D721Med (cell line): ENCODE measurements at regions not wholly inside any gene's neighbourhood (a gene's known extent, or its start where the extent isn't known, plus 50 kb on each side); places are given as distances from the start of the nearest gene placed in this dataset.

ENCODE experiments used
- DNase-seq: peaks from one replicate; pipeline ENCODE4 v3.0.0; 2011; ENCODE audit warnings: low spot score; ENCODE audit not compliant: insufficient read length
- FAIRE-seq: peaks from 2 replicates; lab custom pipeline; 2011; peaks lifted over from hg19 to GRCh38; lab: Jason Lieb, UNC
- TF ChIP-seq, protein P1 (sequence below): IDR thresholded peaks from 2 replicates; pipeline ENCODE4 v1.5.1; 2012; ENCODE audit warnings: mild to moderate bottlenecking, control low read depth; ENCODE audit not compliant: insufficient read depth; ENCODE audit errors: missing control alignments

DNA sequence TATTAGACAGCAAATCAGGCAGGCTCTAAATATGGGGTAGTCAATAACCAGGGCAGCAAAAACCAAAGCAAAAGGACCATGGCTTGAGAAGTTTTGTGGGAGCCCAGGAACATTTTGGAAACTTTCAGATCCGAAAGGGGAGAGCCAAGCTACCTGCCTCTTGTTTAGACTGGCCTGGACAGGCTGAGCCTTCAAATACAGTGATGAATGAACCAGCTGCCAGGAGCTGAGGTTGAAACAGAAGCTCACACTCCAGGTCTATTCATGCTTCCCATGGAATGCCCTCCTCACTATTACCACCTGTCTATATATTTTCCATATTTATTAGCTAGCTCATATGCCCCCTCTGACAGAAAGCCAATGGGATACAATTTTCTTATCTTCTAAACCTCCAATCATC lies 150.8 kb upstream of the SLC44A1 start:
- DNase-seq: no peak
- TF ChIP-seq, protein P1, sequence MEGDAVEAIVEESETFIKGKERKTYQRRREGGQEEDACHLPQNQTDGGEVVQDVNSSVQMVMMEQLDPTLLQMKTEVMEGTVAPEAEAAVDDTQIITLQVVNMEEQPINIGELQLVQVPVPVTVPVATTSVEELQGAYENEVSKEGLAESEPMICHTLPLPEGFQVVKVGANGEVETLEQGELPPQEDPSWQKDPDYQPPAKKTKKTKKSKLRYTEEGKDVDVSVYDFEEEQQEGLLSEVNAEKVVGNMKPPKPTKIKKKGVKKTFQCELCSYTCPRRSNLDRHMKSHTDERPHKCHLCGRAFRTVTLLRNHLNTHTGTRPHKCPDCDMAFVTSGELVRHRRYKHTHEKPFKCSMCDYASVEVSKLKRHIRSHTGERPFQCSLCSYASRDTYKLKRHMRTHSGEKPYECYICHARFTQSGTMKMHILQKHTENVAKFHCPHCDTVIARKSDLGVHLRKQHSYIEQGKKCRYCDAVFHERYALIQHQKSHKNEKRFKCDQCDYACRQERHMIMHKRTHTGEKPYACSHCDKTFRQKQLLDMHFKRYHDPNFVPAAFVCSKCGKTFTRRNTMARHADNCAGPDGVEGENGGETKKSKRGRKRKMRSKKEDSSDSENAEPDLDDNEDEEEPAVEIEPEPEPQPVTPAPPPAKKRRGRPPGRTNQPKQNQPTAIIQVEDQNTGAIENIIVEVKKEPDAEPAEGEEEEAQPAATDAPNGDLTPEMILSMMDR: no peak
- FAIRE-seq: no peak

DNA sequence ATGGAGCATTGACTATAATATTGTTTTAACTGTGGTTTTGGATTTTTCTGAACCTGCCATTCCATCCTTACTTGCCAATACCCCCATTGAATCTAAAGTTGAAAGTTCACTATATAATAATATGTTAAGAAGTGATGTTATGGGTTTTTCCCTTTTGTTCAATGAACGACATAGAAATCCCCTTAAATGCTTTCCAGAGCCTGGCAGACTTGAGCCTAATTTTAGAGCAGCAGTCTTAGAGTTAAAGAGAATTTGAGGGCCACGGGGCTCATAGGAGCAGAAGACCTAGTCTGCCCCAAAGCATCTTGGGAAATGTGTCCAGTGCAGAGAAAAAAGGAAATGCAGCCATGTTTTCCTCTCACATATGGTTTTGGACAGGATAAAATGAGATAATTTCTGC lies 146.1 kb upstream of the SLC44A1 start:
- FAIRE-seq (no peak), DNase-seq (no peak)
- TF ChIP-seq, protein P1: no peak

DNA sequence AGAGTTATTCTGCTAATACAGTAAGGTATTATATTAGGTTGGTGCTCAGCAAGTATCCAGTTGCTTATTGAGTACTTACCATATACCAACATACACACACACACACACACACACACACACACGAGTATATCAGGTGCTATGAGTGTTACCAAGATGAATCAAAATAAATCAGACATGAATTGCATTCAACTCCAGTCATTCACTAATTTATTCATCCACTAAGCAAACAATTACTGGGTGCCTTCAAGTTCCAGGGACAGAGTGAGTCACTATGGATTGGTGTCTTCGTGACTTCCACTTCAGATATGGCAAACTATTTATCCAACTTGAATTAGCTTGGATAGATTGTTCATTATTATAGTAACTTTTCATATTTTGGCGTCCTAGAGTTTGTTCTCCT lies 140.7 kb upstream of the SLC44A1 start:
- DNase-seq (no peak), FAIRE-seq (no peak)
- TF ChIP-seq, protein P1: no peak

- DNase-seq: no peak
- no peak for FAIRE-seq
- TF ChIP-seq, protein P1: no peak
Measured at GRCh38 chr9:105114318-105114717, 130.1 kb upstream of the SLC44A1 start.

- FAIRE-seq: no peak
- TF ChIP-seq, protein P1: no peak
- no peak for DNase-seq
Measured at GRCh38 chr9:105114964-105115728, 129.3 kb upstream of the SLC44A1 start.

DNA sequence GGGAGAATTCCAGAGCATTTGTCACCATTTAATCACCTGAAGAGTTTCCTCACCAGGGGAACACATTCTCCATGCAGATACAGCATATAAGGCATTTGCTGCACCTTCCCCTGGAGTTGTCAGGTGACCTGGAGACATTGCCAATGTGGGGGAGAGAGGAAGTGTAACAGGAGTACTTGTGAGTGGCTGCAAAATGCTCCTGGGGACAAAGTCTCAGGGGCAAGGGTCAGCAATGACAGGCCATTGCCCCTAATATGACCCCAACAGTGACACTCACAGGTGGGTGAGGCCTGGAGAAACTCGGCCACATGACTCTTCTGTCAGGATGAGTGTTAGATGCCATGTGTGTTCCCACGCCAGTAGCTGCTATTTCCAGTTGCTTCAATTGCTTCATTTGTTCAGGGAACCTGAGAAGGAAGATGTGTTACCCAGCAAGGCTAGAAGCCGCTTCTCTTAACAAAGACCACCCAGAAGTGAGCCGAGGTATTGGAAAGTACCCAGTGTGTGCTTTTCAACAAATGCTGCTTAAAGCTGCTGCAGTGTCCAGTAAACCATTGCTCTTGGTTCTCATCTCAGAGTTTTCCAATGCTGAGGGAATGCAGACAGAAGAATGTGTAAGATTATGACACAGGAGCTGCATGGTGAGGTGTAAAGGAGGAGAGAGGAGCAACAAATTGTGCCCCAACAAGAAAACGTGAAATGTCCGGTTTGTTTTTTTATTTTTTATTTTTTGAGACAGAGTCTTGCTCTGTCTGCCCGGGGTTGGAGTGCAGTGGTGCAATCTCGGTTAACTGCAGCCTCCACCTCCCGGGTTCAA lies 128.2 kb upstream of the SLC44A1 start:
- DNase-seq (no peak), FAIRE-seq (no peak)
- TF ChIP-seq, protein P1: no peak
